HCT116 (cell line): ENCODE measurements at regions not wholly inside any gene's neighbourhood (a gene's known extent, or its start where the extent isn't known, plus 50 kb on each side); places are given as distances from the start of the nearest gene placed in this dataset.

Source experiments
- ATAC-seq: fragments of 200-7000 bp; cut with Tn5 transposase; 2 replicates; pipeline ENCODE4 v1.9.1; 2020; ENCODE audit warnings: mild to moderate bottlenecking, moderate library complexity
- BruUV-seq: library from RNA; stranded (reverse); fragments of 400-500 nt; replicated peaks from 2 replicates; lab custom pipeline; 2021; lab: Mats Ljungman, UMichigan
- CTCF ChIA-PET: fragments of 300-600 bp; sonication (Branson Sonifier 250); formaldehyde crosslinking; loops from one replicate; lab custom pipeline; 2021; ENCODE audit warnings: antibody characterized with exemption; lab: Charles Lee
- POLR2A ChIA-PET: fragments of 300-600, 350-600 bp; sonication (Branson Sonifier 250); formaldehyde crosslinking; loops from one replicate; lab custom pipeline; 2021; ENCODE audit warnings: antibody characterized with exemption; lab: Charles Lee
- RAD21 ChIA-PET, 2 experiments: fragments of 300-600 bp; sonication (Branson Sonifier 250); formaldehyde crosslinking; loops; one replicate each; lab custom pipeline; 2023; ENCODE audit warnings: low total read pairs in 2 of 2; ENCODE audit not compliant: uncharacterized antibody in 2 of 2, unreplicated experiment in 2 of 2, low non-redundant PET in 1 of 2; lab: Charles Lee
- DNase-seq: peaks from one replicate; pipeline ENCODE4 v3.0.0-alpha.2; 2010; ENCODE audit warnings: low read depth, low spot score
- H2AFZ ChIP-seq: fragments of 200-600 bp; shearing (Covaris generic), sonication (generic); 2 replicates; pipeline ENCODE4 v1.6.1; 2017; ENCODE audit warnings: low read depth, mixed run types, mixed read lengths, antibody characterized with exemption, low read length; ENCODE audit not compliant: poor library complexity, severe bottlenecking
- H3K27ac ChIP-seq: 2 replicates; pipeline ENCODE4 v1.5.1; 2012; ENCODE audit warnings: low read depth, low read length
- H3K27me3 ChIP-seq: fragments of 200-600 bp; sonication (generic); 2 replicates; pipeline ENCODE4 v1.6.1; 2016; ENCODE audit warnings: mixed run types, low read length, mixed read lengths; ENCODE audit not compliant: insufficient read depth
- H3K36me3 ChIP-seq, 2 experiments: fragments of 200-500 bp in 1 of 2; fragments of 200-600 bp in 1 of 2; sonication (Bioruptor generic) in 1 of 2; sonication (generic) in 1 of 2; 2 replicates each; pipeline versions ENCODE4 v1.5.1 to v1.6.1; 2014 to 2016; ENCODE audit warnings: low read length in 2 of 2, inconsistent platforms in 1 of 2, mixed read lengths in 1 of 2, mixed run types in 1 of 2; ENCODE audit not compliant: insufficient read depth in 2 of 2, control insufficient read depth in 1 of 2
- H3K4me1 ChIP-seq, 2 experiments: fragments of 200-600 bp in 1 of 2; sonication (generic) in 1 of 2; 2 replicates each; pipeline versions ENCODE4 v1.5.1 to v1.6.1; 2012 to 2017; ENCODE audit warnings: low read length in 2 of 2, inconsistent platforms in 1 of 2, mild to moderate bottlenecking in 1 of 2, mixed read lengths in 1 of 2, mixed run types in 1 of 2, moderate library complexity in 1 of 2; ENCODE audit not compliant: insufficient read depth in 2 of 2, control insufficient read depth in 1 of 2
- H3K4me2 ChIP-seq: fragments of 200-600 bp; sonication (generic); 2 replicates; pipeline ENCODE4 v1.6.1; 2017; ENCODE audit warnings: mixed run types, low read length, mixed read lengths
- H3K4me3 ChIP-seq, 2 experiments: fragments of 200-600 bp in 1 of 2; sonication (generic) in 1 of 2; replicated peaks in 1 of 2; 2 replicates each; pipeline ENCODE4 v1.5.1; 2011 to 2016; ENCODE audit warnings: low read length in 2 of 2, control low read depth in 1 of 2, low read depth in 1 of 2, mild to moderate bottlenecking in 1 of 2, mixed read lengths in 1 of 2, mixed run types in 1 of 2
- H3K79me2 ChIP-seq: fragments of 200-600 bp; sonication (generic); 2 replicates; pipeline ENCODE4 v1.6.1; 2017; ENCODE audit warnings: mild to moderate bottlenecking, mixed run types, low read length, moderate library complexity, mixed read lengths; ENCODE audit not compliant: insufficient read depth
- H3K9ac ChIP-seq: fragments of 200-600 bp; sonication (generic); 2 replicates; pipeline ENCODE4 v1.6.1; 2016; ENCODE audit warnings: low read length, mixed read lengths
- H3K9me2 ChIP-seq: fragments of 200-600 bp; sonication (generic), shearing (Covaris generic); 2 replicates; pipeline ENCODE4 v1.6.1; 2017; ENCODE audit warnings: mixed run types, mild to moderate bottlenecking, moderate library complexity; ENCODE audit not compliant: insufficient read depth
- H3K9me3 ChIP-seq, 2 experiments: fragments of 200-500 bp in 1 of 2; fragments of 200-600 bp in 1 of 2; sonication (Bioruptor generic) in 1 of 2; sonication (generic) in 1 of 2; 2 replicates each; pipeline ENCODE4 v1.6.1; 2014 to 2017; ENCODE audit warnings: low read length in 2 of 2, mixed read lengths in 2 of 2, inconsistent platforms in 1 of 2, low read depth in 1 of 2, mild to moderate bottlenecking in 1 of 2, mixed run types in 1 of 2, moderate library complexity in 1 of 2; ENCODE audit not compliant: control insufficient read depth in 1 of 2, insufficient read depth in 1 of 2
- H4K20me1 ChIP-seq: fragments of 200-600 bp; sonication (generic), shearing (Covaris generic); 2 replicates; pipeline ENCODE4 v1.6.1; 2017; ENCODE audit warnings: mixed run types, mild to moderate bottlenecking, moderate library complexity; ENCODE audit not compliant: insufficient read depth
- ATF3 ChIP-seq: IDR thresholded peaks from 2 replicates; pipeline ENCODE4 v1.6.1; 2012
- CBX3 ChIP-seq: IDR thresholded peaks from 2 replicates; pipeline ENCODE4 v1.6.1; 2012; ENCODE audit warnings: low read depth
- CEBPB ChIP-seq: IDR thresholded peaks from 2 replicates; pipeline ENCODE4 v1.6.1; 2012; ENCODE audit warnings: low read depth
- CTCF ChIP-seq, 3 experiments: fragments of 200-600 bp in 1 of 3; sonication (generic) in 1 of 3; IDR thresholded peaks in 2 of 3; conservative IDR thresholded peaks in 1 of 3; 2 replicates each; pipeline ENCODE4 v1.5.1; 2012 to 2017; ENCODE audit warnings: low read depth in 2 of 3, low read length in 2 of 3, antibody characterized with exemption in 1 of 3, borderline replicate concordance in 1 of 3, control low read depth in 1 of 3, mild to moderate bottlenecking in 1 of 3, mixed read lengths in 1 of 3, mixed run types in 1 of 3, moderate library complexity in 1 of 3; ENCODE audit not compliant: insufficient read depth in 1 of 3
- EGR1 ChIP-seq: IDR thresholded peaks from 2 replicates; pipeline ENCODE4 v1.6.1; 2012; ENCODE audit warnings: low read depth
- ELF1 ChIP-seq: IDR thresholded peaks from 2 replicates; pipeline ENCODE4 v1.6.1; 2012; ENCODE audit warnings: low read depth, borderline replicate concordance
- EZH2phosphoT487 ChIP-seq: fragments of 200-600 bp; IDR thresholded peaks from 2 replicates; pipeline ENCODE4 v1.6.1; 2018; ENCODE audit warnings: antibody characterized with exemption, borderline replicate concordance
- FOSL1 ChIP-seq: IDR thresholded peaks from 2 replicates; pipeline ENCODE4 v1.6.1; 2012; ENCODE audit warnings: low read depth
- JUND ChIP-seq: IDR thresholded peaks from 2 replicates; pipeline ENCODE4 v1.6.1; 2012
- MAX ChIP-seq: IDR thresholded peaks from 2 replicates; pipeline ENCODE4 v1.6.1; 2012
- POLR2A ChIP-seq: IDR thresholded peaks from 2 replicates; pipeline ENCODE4 v1.7.0; 2011; ENCODE audit warnings: borderline replicate concordance; ENCODE audit not compliant: insufficient read depth, insufficient read length; ENCODE audit errors: extremely low read depth
- RAD21 ChIP-seq: IDR thresholded peaks from 2 replicates; pipeline ENCODE4 v1.6.1; 2012; ENCODE audit warnings: low read depth, mild to moderate bottlenecking
- REST ChIP-seq: IDR thresholded peaks from 2 replicates; pipeline ENCODE4 v1.6.1; 2012; ENCODE audit warnings: low read depth
- SRF ChIP-seq: IDR thresholded peaks from 2 replicates; pipeline ENCODE4 v1.6.1; 2012; ENCODE audit warnings: low read depth
- YY1 ChIP-seq: IDR thresholded peaks from 2 replicates; pipeline ENCODE4 v1.6.1; 2011; ENCODE audit warnings: low read length, low read depth, moderate library complexity, mild to moderate bottlenecking; ENCODE audit not compliant: insufficient replicate concordance; ENCODE audit errors: extremely low read depth
- ZFX ChIP-seq: fragments of 450-650 bp; IDR thresholded peaks from 2 replicates; pipeline ENCODE4 v1.6.1; 2017
- intact Hi-C: fragments of 100-400 bp; cut with micrococcal nuclease; formaldehyde crosslinking; loops from 2 replicates; pipeline ENCODE4 v1.10.0; 2022

GRCh38 chr2:225971433-225971832, 571.9 kb downstream of the NYAP2 start:
- Histone ChIP-seq H3K4me2 (no peak overlapping the region), H3K27ac (no peak overlapping the region), H3K27me3 (no peaks in the 10 kb centered on the region), H3K9ac (no peak overlapping the region), H3K4me1 (no peaks in the 10 kb centered on the region), H2AFZ (no peak overlapping the region), H3K9me3 (peaks cover 5 to 10% of the 10 kb centered on the region in 2 experiments; a peak in 1 of 4 replicates), H3K9me2 (no peaks in the 10 kb centered on the region), H3K4me3 (no peak overlapping the region), H4K20me1 (no peaks in the 10 kb centered on the region), H3K79me2 (no peaks in the 10 kb centered on the region), H3K36me3 (no peaks in the 10 kb centered on the region)
- ChIA-PET POLR2A (no interaction called here), CTCF (no interaction called here), RAD21 (no interaction called here)
- no peak for DNase-seq
- intact Hi-C loops: no loop called here
- BruUV-seq: no TSS peak
- TF ChIP-seq EGR1 (no peak), REST (no peak), CEBPB (no peak), FOSL1 (no peak), CBX3 (no peak), ATF3 (no peak), SRF (no peak), ZFX (no peak), RAD21 (no peak), MAX (no peak), POLR2A (no peak), JUND (no peak), ELF1 (no peak), CTCF (IDR thresholded peaks at IDR 0.05 in 2 of 3, conservative IDR thresholded peaks at IDR 0.05 in 1 of 3; ENCODE audit: borderline replicate concordance in 1 of 3, insufficient read depth in 1 of 3, low read depth in 2 of 3, low read length in 2 of 3) (no peak), YY1 (no peak), EZH2phosphoT487 (no peak)
- ATAC-seq: no peak
